Kidney (tissue), 13 donors: ENCODE measurements at regions not wholly inside any gene's neighbourhood (a gene's known extent, or its start where the extent isn't known, plus 50 kb on each side); places are given as distances from the start of the nearest gene placed in this dataset.

ENCODE experiments used
- DNase-seq, 5 donors: peaks; one replicate each; pipeline ENCODE4 v3.0.0-alpha.2; 2013 to 2020
- FAIRE-seq: peaks from 2 replicates; lab custom pipeline; 2012; peaks lifted over from hg19 to GRCh38; lab: Jason Lieb, UNC
- H3K27ac ChIP-seq, 2 donors: one replicate each; pipeline ENCODE4 v1.7.0; 2013; ENCODE audit warnings: low read depth in 2 of 2, low read length in 2 of 2, inconsistent platforms in 1 of 2
- H3K27me3 ChIP-seq: one replicate; pipeline ENCODE4 v1.7.1; 2013; ENCODE audit warnings: low read length, inconsistent platforms; ENCODE audit not compliant: control insufficient read depth, insufficient read depth
- H3K36me3 ChIP-seq, 3 donors: one replicate each; pipeline versions ENCODE4 v1.7.0 to v1.7.1; 2013; ENCODE audit warnings: low read length in 3 of 3, control low read depth in 1 of 3, inconsistent platforms in 1 of 3; ENCODE audit not compliant: insufficient read depth in 3 of 3, control insufficient read depth in 2 of 3
- H3K4me1 ChIP-seq, 3 donors: one replicate each; pipeline versions ENCODE4 v1.7.0 to v1.7.1; 2013; ENCODE audit warnings: low read length in 3 of 3, inconsistent platforms in 1 of 3, low read depth in 1 of 3; ENCODE audit not compliant: control insufficient read depth in 2 of 3, insufficient read depth in 2 of 3
- H3K4me3 ChIP-seq, 3 donors: one replicate each; pipeline versions ENCODE4 v1.7.0 to v1.8.1; 2013; ENCODE audit warnings: low read length in 3 of 3, control low read depth in 1 of 3, inconsistent platforms in 1 of 3
- H3K9ac ChIP-seq, 3 donors: one replicate each; pipeline versions ENCODE4 v1.7.0 to v1.7.1; 2013; ENCODE audit warnings: low read length in 3 of 3, control low read depth in 1 of 3, inconsistent platforms in 1 of 3
- H3K9me3 ChIP-seq, 3 donors: one replicate each; pipeline versions ENCODE4 v1.7.0 to v1.7.1; 2013; ENCODE audit warnings: low read length in 3 of 3, control low read depth in 1 of 3, inconsistent platforms in 1 of 3; ENCODE audit not compliant: control insufficient read depth in 2 of 3, insufficient read depth in 1 of 3
- intact Hi-C: fragments of 100-400 bp; cut with DNase I; formaldehyde crosslinking; loops from one replicate; pipeline ENCODE4 v1.11.1; 2022
- TF ChIP-seq, protein P1 (sequence below): IDR thresholded peaks from 3 replicates; pipeline ENCODE4 v1.5.1; 2012; ENCODE audit warnings: mild to moderate bottlenecking, moderate library complexity, borderline replicate concordance; ENCODE audit not compliant: insufficient read depth; ENCODE audit errors: extremely low read depth
- donor health status: control.
- donor health status: control.
- donor health status: control.
- donor health status: control.
- donor health status: control.
- donor health status: DM: yes; HTN: yes; CAD: no.
- donor health status: Normal renal cell carcinoma (clear cell type).

DNA sequence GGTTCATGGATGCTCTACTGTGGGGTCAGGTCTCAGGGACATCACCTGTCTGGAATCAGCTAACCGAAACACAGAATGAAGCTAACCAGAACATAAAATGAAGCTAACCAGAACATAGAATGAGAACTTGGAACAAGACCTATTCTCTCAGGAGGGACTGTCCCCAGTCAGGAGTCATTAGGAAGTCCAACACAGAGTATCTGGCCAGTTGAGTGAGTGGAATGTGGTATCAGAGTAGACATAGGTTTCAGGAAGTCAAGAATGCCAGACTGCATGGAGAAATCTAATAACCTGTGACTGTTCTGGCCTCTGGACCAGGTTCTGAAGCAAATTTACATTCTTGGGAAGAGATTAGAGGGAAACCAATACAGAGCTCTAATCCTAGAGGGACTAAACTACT is 609.6 kb downstream of the PRELID2 start:
- Histone ChIP-seq H3K9ac (no peak overlapping the region), H3K27me3 (no peaks in the 10 kb centered on the region), H3K27ac (no peak overlapping the region), H3K9me3 (no peaks in the 10 kb centered on the region), H3K4me3 (no peak overlapping the region), H3K36me3 (no peaks in the 10 kb centered on the region), H3K4me1 (peaks cover 0 to 6% (median 0%) of the 10 kb centered on the region in 3 donors)
- no peak for FAIRE-seq
- TF ChIP-seq, protein P1, sequence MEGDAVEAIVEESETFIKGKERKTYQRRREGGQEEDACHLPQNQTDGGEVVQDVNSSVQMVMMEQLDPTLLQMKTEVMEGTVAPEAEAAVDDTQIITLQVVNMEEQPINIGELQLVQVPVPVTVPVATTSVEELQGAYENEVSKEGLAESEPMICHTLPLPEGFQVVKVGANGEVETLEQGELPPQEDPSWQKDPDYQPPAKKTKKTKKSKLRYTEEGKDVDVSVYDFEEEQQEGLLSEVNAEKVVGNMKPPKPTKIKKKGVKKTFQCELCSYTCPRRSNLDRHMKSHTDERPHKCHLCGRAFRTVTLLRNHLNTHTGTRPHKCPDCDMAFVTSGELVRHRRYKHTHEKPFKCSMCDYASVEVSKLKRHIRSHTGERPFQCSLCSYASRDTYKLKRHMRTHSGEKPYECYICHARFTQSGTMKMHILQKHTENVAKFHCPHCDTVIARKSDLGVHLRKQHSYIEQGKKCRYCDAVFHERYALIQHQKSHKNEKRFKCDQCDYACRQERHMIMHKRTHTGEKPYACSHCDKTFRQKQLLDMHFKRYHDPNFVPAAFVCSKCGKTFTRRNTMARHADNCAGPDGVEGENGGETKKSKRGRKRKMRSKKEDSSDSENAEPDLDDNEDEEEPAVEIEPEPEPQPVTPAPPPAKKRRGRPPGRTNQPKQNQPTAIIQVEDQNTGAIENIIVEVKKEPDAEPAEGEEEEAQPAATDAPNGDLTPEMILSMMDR = no peak
- intact Hi-C loops = no loop called here
- no peak for DNase-seq

DNA sequence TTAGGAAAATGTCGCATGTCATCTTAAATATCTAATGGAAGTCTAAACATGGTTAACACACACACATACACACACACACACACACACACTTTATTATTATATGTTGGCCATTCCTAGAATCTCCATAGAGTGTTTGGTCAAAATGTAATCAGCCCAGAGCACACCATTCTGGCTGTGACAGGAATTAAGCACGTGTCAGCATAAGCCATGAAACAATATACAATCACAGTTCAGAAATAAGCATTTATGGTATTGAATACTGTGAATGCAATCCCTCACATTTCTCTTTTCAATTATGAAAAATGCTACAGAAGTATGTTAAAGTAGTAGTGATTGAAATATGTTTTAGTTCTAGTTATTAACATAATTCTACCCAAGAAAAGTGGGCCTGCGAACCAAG is 611.6 kb downstream of the PRELID2 start:
- no peak overlapping the region for H3K9ac ChIP-seq
- no peak overlapping the region for H3K27ac ChIP-seq
- H3K9me3 ChIP-seq = no peaks in the 10 kb centered on the region
- no peak overlapping the region for H3K4me3 ChIP-seq
- no peaks in the 10 kb centered on the region for H3K36me3 ChIP-seq
- DNase-seq = no peak
- intact Hi-C loops = no loop called here
- TF ChIP-seq, protein P1 = no peak
- peaks cover 0 to 15% (median 3%) of the 10 kb centered on the region in 3 donors for H3K4me1 ChIP-seq
- no peak for FAIRE-seq
- no peaks in the 10 kb centered on the region for H3K27me3 ChIP-seq

DNA sequence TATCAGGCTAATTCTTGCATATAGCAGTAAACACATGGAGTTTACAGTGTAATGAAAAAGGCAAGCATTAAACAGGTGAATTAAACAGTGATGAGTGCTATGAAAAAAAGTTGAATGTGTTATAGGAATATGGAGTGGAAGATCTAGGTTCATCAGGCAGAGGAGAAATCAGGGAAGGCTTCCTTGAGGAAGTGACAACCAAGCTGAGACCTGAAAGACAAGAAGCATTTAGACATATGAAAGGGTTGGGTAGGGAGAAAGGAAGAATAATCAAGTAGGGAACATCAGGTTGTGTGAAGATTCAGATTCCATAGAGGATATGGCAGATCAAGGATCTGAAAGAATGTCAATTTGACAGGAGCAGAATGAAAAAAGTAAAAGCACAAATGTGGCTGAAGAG is 612.5 kb downstream of the PRELID2 start:
- FAIRE-seq (no peak), DNase-seq (no peak)
- Histone ChIP-seq H3K9ac (no peak overlapping the region), H3K36me3 (no peaks in the 10 kb centered on the region), H3K4me3 (no peak overlapping the region), H3K9me3 (no peaks in the 10 kb centered on the region), H3K27ac (no peak overlapping the region), H3K4me1 (peaks cover 0 to 22% (median 3%) of the 10 kb centered on the region in 3 donors), H3K27me3 (no peaks in the 10 kb centered on the region)
- TF ChIP-seq, protein P1 = no peak
- intact Hi-C loops = no loop called here

DNA sequence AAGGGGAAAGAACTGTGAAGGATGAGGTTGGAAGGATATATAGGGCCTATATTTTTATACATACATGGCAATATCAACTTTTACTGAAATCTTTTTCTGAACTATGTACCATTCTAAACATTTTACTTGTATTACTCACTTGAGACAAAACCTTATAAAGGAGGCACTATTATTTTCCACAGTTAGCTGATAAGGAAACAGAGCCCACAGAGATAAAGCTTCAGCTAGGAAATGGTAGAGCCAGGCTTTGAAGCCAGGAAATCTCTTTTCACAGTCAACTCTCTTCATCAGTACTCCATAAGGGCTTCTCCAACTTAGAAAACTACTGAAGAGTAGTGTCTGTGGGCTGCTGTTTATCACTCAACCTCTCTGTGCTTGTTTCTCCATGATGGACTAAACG is 613.7 kb downstream of the PRELID2 start:
- Histone ChIP-seq H3K36me3 (no peaks in the 10 kb centered on the region), H3K4me1 (peaks cover 0 to 22% (median 3%) of the 10 kb centered on the region in 3 donors), H3K9ac (no peak overlapping the region), H3K27ac (no peak overlapping the region), H3K27me3 (no peaks in the 10 kb centered on the region), H3K4me3 (peak overlapping the region in 1 of 3 donors; percentile 27), H3K9me3 (no peaks in the 10 kb centered on the region)
- FAIRE-seq = no peak
- intact Hi-C loops = no loop called here
- TF ChIP-seq, protein P1 = no peak
- no peak for DNase-seq
